Body of pancreas (tissue), 4 donors: ENCODE measurements at regions not wholly inside any gene's neighbourhood (a gene's known extent, or its start where the extent isn't known, plus 50 kb on each side); places are given as distances from the start of the nearest gene placed in this dataset.

ENCODE experiments used
- POLR2A ChIP-seq, 3 donors: fragments of 450-650 bp; IDR thresholded peaks; one replicate each; pipeline ENCODE4 v1.6.1; 2016; ENCODE audit warnings: antibody characterized with exemption in 3 of 3, mild to moderate bottlenecking in 2 of 3
- TF ChIP-seq, protein P1 (sequence below), 7 experiments: fragments of 450-650 bp in 4 of 7; fragments of 200-600 bp in 3 of 7; sonication (generic) in 3 of 7; IDR thresholded peaks; one replicate each; pipeline ENCODE4 v1.5.1; 2016 to 2019; ENCODE audit warnings: antibody characterized with exemption in 7 of 7

DNA sequence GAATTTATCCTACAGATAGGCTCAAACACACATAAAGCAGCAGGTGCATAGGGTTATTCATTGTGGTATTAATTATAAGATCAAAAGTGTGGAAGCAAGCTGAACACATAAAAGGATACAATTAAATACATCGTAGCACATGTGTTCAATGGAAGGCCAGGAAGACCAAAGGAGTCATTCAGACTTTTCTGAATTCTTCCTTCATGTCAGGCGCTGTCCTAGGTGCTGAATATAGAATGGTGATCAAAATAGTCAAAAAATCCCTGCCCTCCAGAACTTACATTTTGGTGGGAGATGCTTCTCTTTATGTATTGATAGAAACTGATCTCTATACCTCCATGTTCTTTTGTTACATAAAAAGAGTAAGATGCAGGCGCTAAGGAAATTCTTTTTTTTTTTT lies 439.0 kb upstream of the ASIC2 start:
- TF ChIP-seq, protein P1, sequence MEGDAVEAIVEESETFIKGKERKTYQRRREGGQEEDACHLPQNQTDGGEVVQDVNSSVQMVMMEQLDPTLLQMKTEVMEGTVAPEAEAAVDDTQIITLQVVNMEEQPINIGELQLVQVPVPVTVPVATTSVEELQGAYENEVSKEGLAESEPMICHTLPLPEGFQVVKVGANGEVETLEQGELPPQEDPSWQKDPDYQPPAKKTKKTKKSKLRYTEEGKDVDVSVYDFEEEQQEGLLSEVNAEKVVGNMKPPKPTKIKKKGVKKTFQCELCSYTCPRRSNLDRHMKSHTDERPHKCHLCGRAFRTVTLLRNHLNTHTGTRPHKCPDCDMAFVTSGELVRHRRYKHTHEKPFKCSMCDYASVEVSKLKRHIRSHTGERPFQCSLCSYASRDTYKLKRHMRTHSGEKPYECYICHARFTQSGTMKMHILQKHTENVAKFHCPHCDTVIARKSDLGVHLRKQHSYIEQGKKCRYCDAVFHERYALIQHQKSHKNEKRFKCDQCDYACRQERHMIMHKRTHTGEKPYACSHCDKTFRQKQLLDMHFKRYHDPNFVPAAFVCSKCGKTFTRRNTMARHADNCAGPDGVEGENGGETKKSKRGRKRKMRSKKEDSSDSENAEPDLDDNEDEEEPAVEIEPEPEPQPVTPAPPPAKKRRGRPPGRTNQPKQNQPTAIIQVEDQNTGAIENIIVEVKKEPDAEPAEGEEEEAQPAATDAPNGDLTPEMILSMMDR (IDR thresholded peaks at IDR 0.05): no peak
- no peak for TF ChIP-seq POLR2A (IDR thresholded peaks at IDR 0.05)
